AG08395 (cell line): ENCODE measurements at regions not wholly inside any gene's neighbourhood (a gene's known extent, or its start where the extent isn't known, plus 50 kb on each side); places are given as distances from the start of the nearest gene placed in this dataset.
A peak's percentile ranks its signal among the peaks of the same experiment; 100 is the strongest.
"Not testable (repeated sequence)": the region's sequence is repeated elsewhere in the genome, so short reads cannot be mapped to it uniquely, and the experiment has no call there.

Experiments
- DNase-seq: peaks from one replicate; pipeline ENCODE4 v3.0.0; 2012; ENCODE audit warnings: mixed read lengths, low spot score

DNA sequence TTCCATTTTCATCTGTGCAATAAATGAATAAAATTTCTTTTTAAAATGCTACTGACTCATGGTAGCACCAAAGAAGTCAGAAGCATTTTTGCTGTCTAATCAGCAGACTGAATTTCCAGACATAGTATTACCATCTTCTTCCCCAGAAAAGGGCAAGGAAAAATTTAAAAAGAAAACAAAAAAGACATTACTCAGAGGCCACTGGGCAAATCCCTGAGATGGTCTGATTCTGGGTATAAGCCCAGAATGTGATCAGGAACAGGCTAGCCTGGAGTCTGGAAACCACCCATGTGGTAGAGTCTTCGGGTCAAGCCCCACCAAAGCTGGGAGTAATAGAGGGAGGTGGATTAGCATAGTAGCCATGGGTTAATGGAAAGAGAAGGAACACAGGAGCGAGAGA lies 342.8 kb downstream of the FBXW7 start:
- DNase-seq: peak; percentile 37

DNA sequence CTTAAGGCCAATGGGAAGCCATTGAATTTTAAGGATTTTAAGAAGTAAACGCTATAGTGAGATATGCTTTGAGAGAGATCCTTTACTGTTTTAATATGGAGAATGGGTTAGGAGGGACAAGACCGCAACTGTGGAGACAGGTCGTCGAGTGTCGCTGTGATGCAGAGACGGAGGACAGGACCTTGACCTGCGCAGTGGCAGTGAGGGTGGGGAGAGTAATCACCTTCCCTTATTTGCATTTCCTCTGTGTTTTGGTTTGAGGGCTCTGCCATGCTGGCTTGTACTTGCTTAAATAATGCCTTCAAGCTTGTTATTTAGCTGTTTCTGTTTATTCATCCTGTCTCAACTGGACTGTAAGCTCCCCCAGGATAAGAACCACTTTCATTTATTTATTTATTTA lies 345.0 kb downstream of the FBXW7 start:
- no peak for DNase-seq

DNA sequence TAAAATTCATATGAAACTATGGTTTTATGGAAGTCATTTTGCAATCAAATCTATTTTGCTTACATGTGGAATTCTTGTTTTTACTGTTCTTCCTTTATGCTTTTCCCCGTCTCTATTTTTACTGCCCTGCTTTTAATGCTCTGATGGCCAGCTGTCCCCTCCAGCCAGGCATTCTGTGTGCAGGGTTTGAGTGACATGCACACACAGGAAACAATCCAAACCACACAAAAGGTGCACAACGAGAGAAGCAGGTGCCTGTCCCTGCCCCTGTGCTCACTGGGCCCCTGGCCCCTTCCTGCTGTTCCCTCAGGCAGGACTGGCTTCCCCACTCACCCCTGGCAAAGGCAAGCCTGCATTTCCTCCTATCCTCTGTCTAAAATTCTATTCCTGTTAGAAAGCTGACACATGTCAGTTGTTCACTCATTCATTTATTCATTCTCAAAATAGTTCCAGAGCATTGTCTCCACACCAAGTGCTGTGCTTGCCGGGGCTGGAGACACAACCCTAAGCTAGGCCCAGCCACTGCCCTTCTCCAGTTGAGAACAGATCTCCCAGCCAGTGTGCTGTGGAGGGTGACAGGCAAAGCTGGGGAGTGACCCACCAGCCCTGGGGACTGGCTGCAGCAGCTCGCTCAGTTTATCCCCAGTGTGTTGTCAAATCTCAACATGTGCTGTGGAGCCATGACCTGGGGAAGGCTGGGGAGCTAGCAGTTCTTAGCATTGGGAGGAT lies 346.3 kb downstream of the FBXW7 start:
- no peak for DNase-seq

GRCh38 chr4:152188801-152189200 lies 347.1 kb downstream of the FBXW7 start:
- DNase-seq: no peak

- peak; percentile 49 for DNase-seq
Measured at GRCh38 chr4:152187693-152188092, 348.2 kb downstream of the FBXW7 start.

- no peak for DNase-seq
Measured at GRCh38 chr4:152185786-152186550, 349.9 kb downstream of the FBXW7 start.

DNA sequence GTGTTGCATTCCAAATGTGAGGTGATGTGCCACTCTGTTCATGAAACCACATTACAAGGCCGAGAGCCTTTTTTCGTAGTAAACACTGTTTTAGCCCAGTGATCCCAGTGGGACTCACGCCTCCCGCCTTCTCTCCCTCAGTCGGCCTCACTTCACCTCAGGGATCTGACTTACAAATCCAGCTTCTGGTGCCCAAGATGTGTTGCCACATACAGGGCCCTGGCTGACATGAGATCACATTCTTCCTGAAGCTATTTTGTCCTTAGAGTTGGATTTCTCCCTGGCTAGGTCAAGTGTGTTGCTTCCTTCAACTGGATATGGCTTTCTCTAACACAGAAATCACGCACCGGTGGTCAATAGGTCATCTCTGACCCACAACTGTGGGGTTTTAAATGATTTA lies 354.7 kb downstream of the FBXW7 start:
- no peak for DNase-seq

- no peak for DNase-seq
Measured at GRCh38 chr4:152180369-152180768, 355.5 kb downstream of the FBXW7 start.

DNA sequence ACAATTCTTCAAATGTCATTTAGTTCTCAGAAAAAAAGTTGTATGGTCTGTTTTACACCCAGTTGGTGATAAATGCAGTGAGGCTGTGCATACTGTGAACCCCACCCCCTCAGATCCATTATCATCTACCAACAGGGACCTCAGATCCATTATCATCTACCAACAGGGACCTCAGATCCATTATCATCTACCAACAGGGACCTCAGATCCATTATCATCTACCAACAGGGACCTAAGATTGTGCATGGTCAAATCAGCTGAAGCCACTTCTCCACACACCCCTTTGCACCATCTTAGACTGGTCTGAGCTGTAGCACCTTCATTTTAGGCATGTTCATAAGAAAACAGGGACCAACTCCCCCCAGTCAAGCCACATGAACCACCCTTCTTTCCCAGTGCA lies 358.4 kb downstream of the FBXW7 start:
- DNase-seq: not testable (repeated sequence)

GRCh38 chr4:152176627-152177214 lies 359.2 kb downstream of the FBXW7 start:
- no peak for DNase-seq

DNA sequence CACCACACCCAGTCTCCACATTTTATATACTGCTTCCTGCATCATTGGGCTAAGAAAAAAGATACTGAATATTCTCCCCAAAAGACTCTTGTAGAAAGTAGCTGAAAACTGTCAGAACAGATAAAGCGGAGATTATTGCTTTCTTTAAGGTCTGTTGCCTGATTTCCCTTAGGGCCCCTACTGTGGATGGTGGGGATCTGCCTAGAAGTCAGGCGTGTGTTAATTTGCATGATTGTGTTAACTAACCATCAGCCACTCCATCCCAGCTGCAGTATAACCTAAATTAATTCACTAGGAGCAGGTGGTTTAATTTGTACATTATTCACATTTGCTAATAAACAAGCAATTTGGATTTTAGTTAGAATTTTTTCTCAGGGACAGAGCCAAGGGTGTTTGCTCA lies 360.3 kb downstream of the FBXW7 start:
- DNase-seq: no peak

DNA sequence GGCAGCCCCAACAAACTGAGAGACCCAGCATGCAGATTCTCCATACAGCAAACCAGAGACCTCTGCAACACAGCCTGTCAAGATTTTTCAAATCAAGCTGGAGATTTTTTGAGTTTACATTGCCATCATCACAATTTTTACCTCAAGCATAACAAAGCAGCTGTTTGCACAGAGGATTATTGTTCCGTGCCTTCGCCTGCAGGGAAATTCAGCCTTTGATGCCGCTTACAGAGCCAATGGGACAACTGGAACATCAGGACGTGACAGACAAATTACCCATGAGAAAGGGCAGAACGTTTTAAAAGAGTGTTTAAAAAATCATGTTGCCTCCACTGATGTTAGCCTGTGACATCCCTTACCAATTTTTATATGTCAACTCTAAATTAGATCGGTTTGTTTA lies 363.7 kb downstream of the FBXW7 start:
- no peak for DNase-seq

GRCh38 chr4:152171556-152171955 lies 364.3 kb downstream of the FBXW7 start:
- no peak for DNase-seq

GRCh38 chr4:152169683-152170082 lies 366.2 kb downstream of the FBXW7 start:
- DNase-seq: no peak

- DNase-seq: no peak
Measured at GRCh38 chr4:152168987-152169616, 366.8 kb downstream of the FBXW7 start.

GRCh38 chr4:152166567-152166966 lies 369.3 kb downstream of the FBXW7 start:
- DNase-seq: peak; percentile 32

DNA sequence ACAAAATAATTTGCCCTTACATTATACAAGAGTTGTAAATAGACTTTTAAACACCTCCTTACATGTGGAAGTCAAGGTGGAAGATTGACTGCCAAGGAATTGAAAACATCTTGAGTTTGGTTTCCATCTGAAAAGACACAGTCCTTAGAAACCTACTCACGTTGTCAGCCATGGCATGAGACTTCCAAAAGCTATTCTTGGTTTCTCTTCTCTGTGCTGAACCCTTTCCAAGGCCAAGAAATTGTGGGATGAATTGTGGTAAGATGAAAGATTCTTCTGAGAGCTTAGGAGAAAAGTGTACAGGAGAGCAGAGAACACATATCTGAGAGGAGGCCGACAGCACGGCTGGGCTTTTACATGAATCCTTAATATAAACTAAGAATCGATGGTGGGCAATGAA lies 370.0 kb downstream of the FBXW7 start:
- no peak for DNase-seq

- DNase-seq: no peak
Measured at GRCh38 chr4:152165146-152165545, 370.7 kb downstream of the FBXW7 start.

- DNase-seq: no peak
Measured at GRCh38 chr4:152164561-152164960, 371.3 kb downstream of the FBXW7 start.

DNA sequence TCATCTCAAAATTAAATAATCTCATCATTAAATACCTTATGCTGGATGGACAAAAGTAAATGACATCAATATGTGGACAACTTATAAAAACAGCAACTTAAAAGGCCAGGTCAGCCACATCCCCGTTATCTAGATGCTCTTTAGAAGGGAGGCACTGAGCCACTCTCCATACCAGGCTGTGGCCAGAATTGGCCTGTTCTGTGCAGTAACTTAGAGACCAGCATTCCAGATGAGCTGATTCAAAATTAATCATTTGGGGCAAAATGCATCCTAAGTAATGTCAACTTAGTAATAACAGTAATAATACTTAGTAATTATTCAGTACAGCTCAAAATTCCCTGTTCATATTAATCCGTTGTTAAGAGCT lies 373.6 kb downstream of the FBXW7 start:
- no peak for DNase-seq

GRCh38 chr4:152161676-152162330 lies 374.1 kb downstream of the FBXW7 start:
- DNase-seq: peak; percentile 19

DNA sequence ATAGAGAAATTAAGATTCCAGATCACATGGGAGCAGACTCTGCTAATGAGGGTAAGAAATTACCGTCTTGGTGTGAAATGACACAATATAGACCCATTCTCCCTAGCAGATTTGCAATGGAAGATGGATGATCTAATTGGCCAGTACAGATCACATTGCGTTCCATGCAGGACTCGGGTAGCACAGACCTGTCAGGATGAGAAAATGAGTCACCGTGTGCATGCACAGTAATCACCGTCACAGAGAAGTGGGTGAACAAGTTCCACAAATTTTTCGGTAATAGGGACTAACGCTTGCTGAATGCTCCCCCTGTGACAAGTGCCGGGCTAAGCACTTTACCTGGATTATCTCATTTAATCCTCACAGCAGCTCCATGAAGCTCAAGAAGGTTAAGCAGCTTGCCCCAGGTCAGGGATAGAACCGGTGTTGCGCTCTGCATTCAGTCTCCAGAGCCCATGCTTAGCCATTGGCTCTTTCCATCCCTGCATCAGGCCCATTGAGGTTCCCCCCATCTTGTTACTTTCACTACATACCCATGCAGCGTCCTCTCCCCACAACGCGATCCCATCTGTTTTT lies 375.6 kb downstream of the FBXW7 start:
- DNase-seq: no peak
